Ovary (tissue), 3 donors: ENCODE measurements at regions not wholly inside any gene's neighbourhood (a gene's known extent, or its start where the extent isn't known, plus 50 kb on each side); places are given as distances from the start of the nearest gene placed in this dataset.

Experiments used
- CTCF ChIP-seq, 3 donors: fragments of 450-650 bp in 2 of 3; fragments of 200-600 bp in 1 of 3; IDR thresholded peaks; one replicate each; pipeline versions ENCODE4 v1.5.1 to v1.8.0; 2016 to 2022; ENCODE audit warnings: antibody characterized with exemption in 3 of 3, mild to moderate bottlenecking in 1 of 3
- POLR2A ChIP-seq: fragments of 450-650 bp; IDR thresholded peaks from one replicate; pipeline ENCODE4 v1.6.1; 2017; ENCODE audit warnings: antibody characterized with exemption, mild to moderate bottlenecking, moderate library complexity
- donor health status: DM: no; HTN: no; CAD: no.

DNA sequence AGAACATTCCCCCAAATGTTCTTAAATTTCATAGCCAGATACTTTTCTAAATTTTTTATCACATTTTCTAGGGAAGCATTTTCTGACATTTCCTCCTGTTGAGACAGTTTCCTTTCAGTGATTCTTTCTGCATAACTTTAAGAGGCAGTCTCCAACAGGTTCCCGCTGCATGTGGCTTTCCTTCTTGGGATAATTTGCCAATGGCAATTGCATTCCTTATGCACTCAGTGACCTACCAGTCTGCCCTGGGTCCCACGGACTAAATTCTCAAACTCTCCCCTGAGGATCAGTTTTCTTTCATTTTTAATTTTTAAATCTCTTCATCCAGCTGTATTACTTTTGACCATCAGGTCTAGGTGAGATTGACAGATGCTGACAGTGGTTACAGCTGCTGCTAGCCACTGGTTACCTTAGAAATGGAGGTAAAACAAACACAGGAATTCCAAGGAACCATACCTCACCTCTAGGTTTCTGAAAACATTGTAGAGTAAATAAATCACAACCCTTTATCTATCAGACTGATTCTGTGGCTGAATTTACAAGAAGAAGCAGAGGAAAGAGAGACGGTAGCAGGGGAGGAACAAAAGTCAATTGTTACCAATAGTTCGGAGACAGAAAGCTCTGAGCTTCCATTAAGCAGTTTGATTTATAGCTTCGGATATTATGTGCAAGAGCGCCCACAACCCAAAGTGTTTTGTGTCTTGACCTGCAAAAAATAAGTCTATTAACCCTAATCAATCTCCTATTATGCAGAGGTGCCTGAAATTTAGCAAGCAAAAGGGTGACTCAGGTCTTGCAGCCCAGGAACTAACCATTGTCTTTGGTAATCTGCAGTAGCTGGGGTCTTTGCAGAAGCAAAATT, 216.0 kb downstream of the PMP22 start:
- TF ChIP-seq POLR2A = no peak
- TF ChIP-seq CTCF (IDR thresholded peaks at IDR 0.05) = no peak
